ENCODE measurements at regions not wholly inside any gene's neighbourhood (a gene's known extent, or its start where the extent isn't known, plus 50 kb on each side); places are given as distances from the start of the nearest gene placed in this dataset.
A peak's percentile ranks its signal among the peaks of the same experiment; 100 is the strongest.

DNA sequence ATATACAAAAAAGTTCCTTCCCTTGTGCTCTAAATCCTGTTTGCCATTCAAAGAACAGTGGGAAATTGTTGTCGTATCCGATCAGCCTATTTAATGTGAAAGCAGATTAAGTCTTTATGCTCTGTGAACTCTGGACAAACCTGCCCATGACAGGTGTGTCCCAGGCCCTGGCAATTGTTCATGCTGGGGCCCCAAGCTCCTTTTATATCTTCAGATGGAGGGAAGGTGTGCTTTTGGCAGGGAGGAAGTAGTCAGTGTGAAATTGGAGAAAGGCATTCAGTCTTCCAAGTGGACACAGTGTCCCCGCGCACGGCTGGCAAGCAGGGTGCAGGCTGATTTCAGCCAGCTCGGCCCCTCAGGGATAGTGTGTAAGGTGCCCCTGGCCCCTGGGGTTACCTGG is 135.1 kb upstream of the F3 start:
- ATAC-seq (ENCODE audit: low read depth) = no peak
- no peak for TF ChIP-seq FOS (IDR thresholded peaks at IDR 0.05; ENCODE audit: low read depth, low read length)
- TF ChIP-seq MAFK (IDR thresholded peaks at IDR 0.05; ENCODE audit: low read depth, low read length) = no peak
- TF ChIP-seq CEBPB (IDR thresholded peaks at IDR 0.05; ENCODE audit: low read depth, low read length) = no peak
- TF ChIP-seq, protein P1, sequence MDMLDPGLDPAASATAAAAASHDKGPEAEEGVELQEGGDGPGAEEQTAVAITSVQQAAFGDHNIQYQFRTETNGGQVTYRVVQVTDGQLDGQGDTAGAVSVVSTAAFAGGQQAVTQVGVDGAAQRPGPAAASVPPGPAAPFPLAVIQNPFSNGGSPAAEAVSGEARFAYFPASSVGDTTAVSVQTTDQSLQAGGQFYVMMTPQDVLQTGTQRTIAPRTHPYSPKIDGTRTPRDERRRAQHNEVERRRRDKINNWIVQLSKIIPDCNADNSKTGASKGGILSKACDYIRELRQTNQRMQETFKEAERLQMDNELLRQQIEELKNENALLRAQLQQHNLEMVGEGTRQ (IDR thresholded peaks at IDR 0.05; ENCODE audit: low read depth, low read length) = no peak
- TF ChIP-seq SMC3 (IDR thresholded peaks at IDR 0.05; ENCODE audit: low read depth, low read length) = no peak
- no peak for TF ChIP-seq CHD1 (IDR thresholded peaks at IDR 0.05; ENCODE audit: low read depth, low read length)
- no peak for TF ChIP-seq RFX5 (IDR thresholded peaks at IDR 0.05; ENCODE audit: low read depth, low read length)
- no peak for TF ChIP-seq BHLHE40 (IDR thresholded peaks at IDR 0.05; ENCODE audit: low read depth, low read length)
- no peak for TF ChIP-seq RCOR1 (IDR thresholded peaks at IDR 0.05; ENCODE audit: insufficient replicate concordance, low read length)
- TF ChIP-seq MAZ (IDR thresholded peaks at IDR 0.05; ENCODE audit: borderline replicate concordance, low read depth, low read length) = no peak
- TF ChIP-seq POLR2A (IDR thresholded peaks at IDR 0.05; ENCODE audit: low read depth, low read length) = no peak
- TF ChIP-seq, protein P2, sequence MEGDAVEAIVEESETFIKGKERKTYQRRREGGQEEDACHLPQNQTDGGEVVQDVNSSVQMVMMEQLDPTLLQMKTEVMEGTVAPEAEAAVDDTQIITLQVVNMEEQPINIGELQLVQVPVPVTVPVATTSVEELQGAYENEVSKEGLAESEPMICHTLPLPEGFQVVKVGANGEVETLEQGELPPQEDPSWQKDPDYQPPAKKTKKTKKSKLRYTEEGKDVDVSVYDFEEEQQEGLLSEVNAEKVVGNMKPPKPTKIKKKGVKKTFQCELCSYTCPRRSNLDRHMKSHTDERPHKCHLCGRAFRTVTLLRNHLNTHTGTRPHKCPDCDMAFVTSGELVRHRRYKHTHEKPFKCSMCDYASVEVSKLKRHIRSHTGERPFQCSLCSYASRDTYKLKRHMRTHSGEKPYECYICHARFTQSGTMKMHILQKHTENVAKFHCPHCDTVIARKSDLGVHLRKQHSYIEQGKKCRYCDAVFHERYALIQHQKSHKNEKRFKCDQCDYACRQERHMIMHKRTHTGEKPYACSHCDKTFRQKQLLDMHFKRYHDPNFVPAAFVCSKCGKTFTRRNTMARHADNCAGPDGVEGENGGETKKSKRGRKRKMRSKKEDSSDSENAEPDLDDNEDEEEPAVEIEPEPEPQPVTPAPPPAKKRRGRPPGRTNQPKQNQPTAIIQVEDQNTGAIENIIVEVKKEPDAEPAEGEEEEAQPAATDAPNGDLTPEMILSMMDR (conservative IDR thresholded peaks at IDR 0.05; ENCODE audit: low read depth, low read length) = no peak
- TF ChIP-seq, protein P3, sequence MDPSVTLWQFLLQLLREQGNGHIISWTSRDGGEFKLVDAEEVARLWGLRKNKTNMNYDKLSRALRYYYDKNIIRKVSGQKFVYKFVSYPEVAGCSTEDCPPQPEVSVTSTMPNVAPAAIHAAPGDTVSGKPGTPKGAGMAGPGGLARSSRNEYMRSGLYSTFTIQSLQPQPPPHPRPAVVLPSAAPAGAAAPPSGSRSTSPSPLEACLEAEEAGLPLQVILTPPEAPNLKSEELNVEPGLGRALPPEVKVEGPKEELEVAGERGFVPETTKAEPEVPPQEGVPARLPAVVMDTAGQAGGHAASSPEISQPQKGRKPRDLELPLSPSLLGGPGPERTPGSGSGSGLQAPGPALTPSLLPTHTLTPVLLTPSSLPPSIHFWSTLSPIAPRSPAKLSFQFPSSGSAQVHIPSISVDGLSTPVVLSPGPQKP (IDR thresholded peaks at IDR 0.05; ENCODE audit: borderline replicate concordance, low read depth, low read length) = no peak
- no peak for TF ChIP-seq MXI1 (IDR thresholded peaks at IDR 0.05; ENCODE audit: borderline replicate concordance, low read depth, low read length)
- TF ChIP-seq RAD21 (IDR thresholded peaks at IDR 0.05; ENCODE audit: low read length) = no peak
- no peak for TF ChIP-seq NFE2L2 (IDR thresholded peaks at IDR 0.05; ENCODE audit: low read depth, low read length)
- no peak overlapping the region for H2AK9ac ChIP-seq (replicated peaks; ENCODE audit: low read depth, low read length, poor library complexity)
- H3K23ac ChIP-seq (ENCODE audit: low read depth, low read length) = no peak overlapping the region
- H3K27me3 ChIP-seq (ENCODE audit: control insufficient read depth, insufficient read depth, low read length) = no peaks in the 10 kb centered on the region
- H3K4ac ChIP-seq (ENCODE audit: low read depth, low read length) = peak overlapping the region; percentile 98
- peak overlapping the region; percentile 84; the same call in 2 of the 3 replicates for H2BK15ac ChIP-seq (ENCODE audit: low read depth, low read length)
- no peak overlapping the region for H3K27ac ChIP-seq (ENCODE audit: insufficient read depth, low read length)
- H2AK5ac ChIP-seq (ENCODE audit: low read depth, low read length) = peak overlapping the region; percentile 93
- H3K79me1 ChIP-seq (ENCODE audit: low read depth in 1 of 2, low read length in 2 of 2) = peaks cover 0 to 11% of the 10 kb centered on the region in 2 experiments; a peak in 1 of 4 replicates
- no peak overlapping the region for H3K56ac ChIP-seq (ENCODE audit: extremely low read depth, insufficient read depth, low read length)
- no peak overlapping the region for H2AFZ ChIP-seq (replicated peaks; ENCODE audit: low read length, poor library complexity)
- in situ Hi-C loops (cut with MboI; ENCODE audit: low sequenced_read_pairs) = no loop called here
- peak overlapping the region; percentile 44 for H2BK5ac ChIP-seq (ENCODE audit: low read depth, low read length, poor library complexity, severe bottlenecking)
- POLR2A ChIA-PET (ENCODE audit: unreplicated experiment) = no interaction called here
- intact Hi-C loops (cut with micrococcal nuclease) = loop anchor here (5.0 kb wide), 1 partner anchor 134 kb away; the partner anchor contains the start of gene F3
- H3K36me3 ChIP-seq (ENCODE audit: control insufficient read depth, insufficient read depth, low read length) = no peaks in the 10 kb centered on the region
- peak overlapping the region; percentile 66 for H4K5ac ChIP-seq (ENCODE audit: low read depth, low read length)
- H3K4me1 ChIP-seq (ENCODE audit: control insufficient read depth, insufficient read depth, low read length) = peaks cover 13% of the 10 kb centered on the region
- H3K14ac ChIP-seq (replicated peaks; ENCODE audit: low read depth, low read length) = peak overlapping the region; percentile 30
- CTCF ChIA-PET = interaction anchor here (1.2 kb wide), 1 partner anchor 53 kb away, joined by 3 read pairs; no protein-coding TSS in a partner anchor
- H3K9me3 ChIP-seq (ENCODE audit: control insufficient read depth, insufficient read depth, low read length) = no peaks in the 10 kb centered on the region
- dilution Hi-C loops (cut with HindIII; ENCODE audit: low sequenced_read_pairs, unreplicated experiment) = no loop called here
- H3K9me1 ChIP-seq (ENCODE audit: insufficient read depth, low read length) = peaks cover 17% of the 10 kb centered on the region
- H4K8ac ChIP-seq (ENCODE audit: low read depth in 2 of 2, low read length in 2 of 2) = peak overlapping the region; percentile 38 to 62; a peak in 3 of 4 replicates
- no TSS peak for BruUV-seq (replicated peaks)
- no peak overlapping the region for H3K4me2 ChIP-seq (ENCODE audit: low read depth, low read length)
- no peak for DNase-seq
- H3K4me3 ChIP-seq (ENCODE audit: insufficient read depth, low read depth, low read length) = no peak overlapping the region
- peak overlapping the region; percentile 72 for H2BK20ac ChIP-seq (ENCODE audit: low read depth, low read length)
- no peak overlapping the region for H3K9ac ChIP-seq (ENCODE audit: low read depth, low read length)
- H2BK120ac ChIP-seq (ENCODE audit: low read depth, low read length) = peak overlapping the region; percentile 99
- H3K18ac ChIP-seq (ENCODE audit: low read depth, low read length) = peak overlapping the region; percentile 57; the same call in 1 of the 2 replicates
- no peaks in the 10 kb centered on the region for H4K20me1 ChIP-seq (ENCODE audit: insufficient read depth, low read length)
- peak overlapping the region; percentile 98 for H4K91ac ChIP-seq (ENCODE audit: insufficient read depth, low read depth, low read length)
- 74% methylated on average over 5 of the region's 6 CpGs; no CpG with 5 or more reads in 1 of the 2 experiments for WGBS, 2 experiments (ENCODE audit: extremely low coverage in 2 of 2, insufficient read length in 1 of 2)
